Breast epithelium (tissue), 3 donors: ENCODE measurements at regions not wholly inside any gene's neighbourhood (a gene's known extent, or its start where the extent isn't known, plus 50 kb on each side); places are given as distances from the start of the nearest gene placed in this dataset.

Experiments
- POLR2A ChIP-seq: fragments of 450-650 bp; IDR thresholded peaks from one replicate; pipeline ENCODE4 v1.6.1; 2016; ENCODE audit warnings: antibody characterized with exemption, mild to moderate bottlenecking, moderate library complexity
- POLR2AphosphoS5 ChIP-seq, 3 donors: sonication (generic); formaldehyde crosslinking; IDR thresholded peaks; one replicate each; pipeline ENCODE4 v1.6.1; 2017; ENCODE audit warnings: antibody characterized with exemption in 3 of 3

DNA sequence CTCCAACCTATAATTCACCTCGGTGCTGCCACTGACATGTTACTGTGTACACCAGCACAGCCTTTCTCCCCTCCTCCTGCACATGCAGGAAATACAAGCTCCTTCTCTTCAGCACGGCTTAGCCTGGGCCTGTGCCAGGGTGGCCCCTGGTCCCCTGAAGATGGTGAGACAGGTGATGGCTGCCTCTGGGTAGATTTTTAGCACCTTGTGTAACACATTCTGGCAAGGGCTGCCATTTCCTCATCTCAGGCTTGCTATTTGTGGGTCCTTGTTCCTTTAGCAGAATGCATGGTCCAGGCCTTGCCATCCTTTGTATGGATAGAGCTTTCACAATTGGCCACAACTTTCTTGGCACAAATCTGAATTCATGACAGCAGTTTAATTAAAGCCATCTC is 151.3 kb downstream of the CDC5L start:
- TF ChIP-seq POLR2AphosphoS5 (IDR thresholded peaks at IDR 0.05) = peak in 1 of 3 donors; percentile 67
- TF ChIP-seq POLR2A = no peak
